ENCODE measurements at regions not wholly inside any gene's neighbourhood (a gene's known extent, or its start where the extent isn't known, plus 50 kb on each side); places are given as distances from the start of the nearest gene placed in this dataset.

GRCh38 chr6:106005013-106005412 is 81.1 kb upstream of the PRDM1 start:
- in situ Hi-C loops (cut with HindIII; ENCODE audit: extremely low pct_ligation_motif_present, low pct_unique_long_range_greater_than_20kb), result no loop called here
- WGBS (ENCODE audit: low lambda C conversion rate), result 77% methylated on average over 1 of the region's 1 CpG

GRCh38 chr6:106003268-106003987 is 82.7 kb upstream of the PRDM1 start:
- no peaks in the 10 kb centered on the region for H3K36me3 ChIP-seq (replicated peaks in 1 of 2; ENCODE audit: control insufficient read depth in 1 of 2, insufficient read depth in 2 of 2, low read length in 2 of 2)
- WGBS (ENCODE audit: low lambda C conversion rate), result 0% methylated on average over 2 of the region's 2 CpGs
- H3K4me2 ChIP-seq (ENCODE audit: low read depth, low read length), result no peak overlapping the region
- no peak for DNase-seq (ENCODE audit: low spot score)
- POLR2A ChIA-PET, result no interaction called here
- FAIRE-seq, result no peak
- H3K9ac ChIP-seq (ENCODE audit: insufficient read depth, low read depth, low read length), result no peak overlapping the region
- H3K79me2 ChIP-seq (ENCODE audit: insufficient read depth, low read length), result no peaks in the 10 kb centered on the region
- in situ Hi-C loops (cut with HindIII; ENCODE audit: extremely low pct_ligation_motif_present, low pct_unique_long_range_greater_than_20kb), result no loop called here
- H3K9me3 ChIP-seq (ENCODE audit: low read length), result no peaks in the 10 kb centered on the region
- no peak for ATAC-seq
- BruUV-seq (replicated peaks), result no TSS peak
- no peak overlapping the region for H3K27ac ChIP-seq (ENCODE audit: extremely low read length, insufficient read depth, low read length)
- peaks cover 0 to 4% of the 10 kb centered on the region in 2 experiments; a peak in 2 of 5 replicates for H3K27me3 ChIP-seq (ENCODE audit: control insufficient read depth in 1 of 2, insufficient read depth in 2 of 2, low read length in 2 of 2)
- no peaks in the 10 kb centered on the region for H4K20me1 ChIP-seq (ENCODE audit: insufficient read depth, low read length)
- H3K4me3 ChIP-seq (replicated peaks in 1 of 3; ENCODE audit: insufficient read depth in 1 of 3, low read depth in 2 of 3, low read length in 3 of 3), result no peak overlapping the region
- intact Hi-C loops (cut with micrococcal nuclease; ENCODE audit: unreplicated experiment), result no loop called here
- CTCF ChIA-PET (ENCODE audit: low intra/inter-chr PET ratio, low total read pairs), result no interaction called here
- H2AFZ ChIP-seq (ENCODE audit: low read length), result no peak overlapping the region
- TF ChIP-seq RERE (CRISPR knock-in tag; IDR thresholded peaks at IDR 0.05; ENCODE audit: low read depth) (no peak), ZNF142 (CRISPR knock-in tag; IDR thresholded peaks at IDR 0.05) (no peak), ZBTB25 (CRISPR knock-in tag; IDR thresholded peaks at IDR 0.05) (no peak)
- H3K4me1 ChIP-seq (ENCODE audit: insufficient read depth, low read length), result no peaks in the 10 kb centered on the region

More at GRCh38 chr6:106005013-106005412, 81.1 kb upstream of the PRDM1 start:
- Histone ChIP-seq H3K4me3 (replicated peaks in 1 of 3; ENCODE audit: insufficient read depth in 1 of 3, low read depth in 2 of 3, low read length in 3 of 3) (no peak overlapping the region), H3K4me2 (ENCODE audit: low read depth, low read length) (no peak overlapping the region), H3K9ac (ENCODE audit: insufficient read depth, low read depth, low read length) (no peak overlapping the region), H3K79me2 (ENCODE audit: insufficient read depth, low read length) (no peaks in the 10 kb centered on the region), H2AFZ (ENCODE audit: low read length) (no peak overlapping the region), H3K4me1 (ENCODE audit: insufficient read depth, low read length) (no peaks in the 10 kb centered on the region), H3K27ac (ENCODE audit: extremely low read length, insufficient read depth, low read length) (no peak overlapping the region), H3K27me3 (ENCODE audit: control insufficient read depth in 1 of 2, insufficient read depth in 2 of 2, low read length in 2 of 2) (peaks cover 0 to 4% of the 10 kb centered on the region in 2 experiments; a peak in 2 of 5 replicates), H4K20me1 (ENCODE audit: insufficient read depth, low read length) (no peaks in the 10 kb centered on the region), H3K9me3 (ENCODE audit: low read length) (no peaks in the 10 kb centered on the region), H3K36me3 (replicated peaks in 1 of 2; ENCODE audit: control insufficient read depth in 1 of 2, insufficient read depth in 2 of 2, low read length in 2 of 2) (no peaks in the 10 kb centered on the region)
- FAIRE-seq (no peak), ATAC-seq (no peak), DNase-seq (ENCODE audit: low spot score) (no peak)
- intact Hi-C loops (cut with micrococcal nuclease; ENCODE audit: unreplicated experiment), result no loop called here
- CTCF ChIA-PET (ENCODE audit: low intra/inter-chr PET ratio, low total read pairs), result no interaction called here
- no TSS peak for BruUV-seq (replicated peaks)
- TF ChIP-seq CBX2 (IDR thresholded peaks at IDR 0.05; ENCODE audit: low read depth, low read length) (no peak), CBX2 (CRISPR knock-in tag; IDR thresholded peaks at IDR 0.05; ENCODE audit: low read depth) (no peak)
- POLR2A ChIA-PET, result no interaction called here
